ENCODE measurements at regions not wholly inside any gene's neighbourhood (a gene's known extent, or its start where the extent isn't known, plus 50 kb on each side); places are given as distances from the start of the nearest gene placed in this dataset.
A peak's percentile ranks its signal among the peaks of the same experiment; 100 is the strongest.

- TF ChIP-seq MYC (IDR thresholded peaks at IDR 0.05; ENCODE audit: low read depth, low read length) (no peak), GATA2 (IDR thresholded peaks at IDR 0.05; ENCODE audit: insufficient read depth, insufficient read length, low read depth, low read length) (no peak), POLR2AphosphoS5 (IDR thresholded peaks at IDR 0.05; ENCODE audit: insufficient read depth, low read depth, low read length) (no peak), POLR2A (IDR thresholded peaks at IDR 0.05; ENCODE audit: low read depth, low read length) (no peak), JUN (IDR thresholded peaks at IDR 0.05; ENCODE audit: borderline replicate concordance, insufficient read depth, insufficient read length, low read depth) (no peak), CTCF (IDR thresholded peaks at IDR 0.05; ENCODE audit: extremely low read depth in 1 of 2, insufficient read depth in 1 of 2, low read depth in 1 of 2, low read length in 2 of 2) (no peak), MAX (IDR thresholded peaks at IDR 0.05; ENCODE audit: insufficient read depth, insufficient read length) (no peak), EZH2 (IDR thresholded peaks at IDR 0.05; ENCODE audit: borderline replicate concordance, low read depth, low read length, severe bottlenecking) (no peak), FOS (IDR thresholded peaks at IDR 0.05; ENCODE audit: borderline replicate concordance, insufficient read depth, low read length) (no peak)
- Histone ChIP-seq H3K9me3 (replicated peaks; ENCODE audit: control insufficient read depth, insufficient read depth, low read length) (no peaks in the 10 kb centered on the region), H3K79me2 (ENCODE audit: control insufficient read depth, insufficient read depth, low read length) (no peaks in the 10 kb centered on the region), H3K36me3 (ENCODE audit: control insufficient read depth in 2 of 2, extremely low read depth in 1 of 2, insufficient read depth in 2 of 2, low read length in 2 of 2) (no peaks in the 10 kb centered on the region), H3K9me1 (replicated peaks; ENCODE audit: control insufficient read depth, extremely low read depth, insufficient read depth, low read length) (no peaks in the 10 kb centered on the region), H4K20me1 (replicated peaks; ENCODE audit: control insufficient read depth, extremely low read depth, insufficient read depth, low read length) (no peaks in the 10 kb centered on the region), H3K4me1 (ENCODE audit: control insufficient read depth, extremely low read depth, insufficient read depth, low read length) (no peaks in the 10 kb centered on the region), H3K27me3 (ENCODE audit: control insufficient read depth in 2 of 2, insufficient read depth in 2 of 2, low read length in 2 of 2) (no peaks in the 10 kb centered on the region), H2AFZ (ENCODE audit: low read depth, low read length) (no peak overlapping the region), H3K4me2 (ENCODE audit: insufficient read depth, low read length) (no peak overlapping the region), H3K27ac (ENCODE audit: insufficient read depth, low read depth, low read length) (no peak overlapping the region), H3K9ac (replicated peaks; ENCODE audit: extremely low read depth, insufficient read depth, low read length) (no peak overlapping the region), H3K4me3 (replicated peaks in 1 of 3; ENCODE audit: insufficient read depth in 1 of 3, low read depth in 1 of 3, low read length in 3 of 3) (no peak overlapping the region)
- intact Hi-C loops (cut with micrococcal nuclease): loop anchor here (2.0 kb wide), 1 partner anchor 1329 kb away; no protein-coding TSS in a partner anchor
- BruUV-seq (replicated peaks): no TSS peak
- ChIA-PET POLR2A (no interaction called here), CTCF (no interaction called here)
- FAIRE-seq (peak; percentile 40), DNase-seq (ENCODE audit: low read depth, low spot score) (peak; percentile 1)
- dilution Hi-C loops (cut with MboI; ENCODE audit: extremely low pct_ligation_motif_present, low sequenced_read_pairs): no loop called here
Observed at GRCh38 chr5:23139338-23140171, 286.4 kb upstream of the CDH12 start.
